ENCODE measurements at regions not wholly inside any gene's neighbourhood (a gene's known extent, or its start where the extent isn't known, plus 50 kb on each side); places are given as distances from the start of the nearest gene placed in this dataset.
A peak's percentile ranks its signal among the peaks of the same experiment; 100 is the strongest.

DNA sequence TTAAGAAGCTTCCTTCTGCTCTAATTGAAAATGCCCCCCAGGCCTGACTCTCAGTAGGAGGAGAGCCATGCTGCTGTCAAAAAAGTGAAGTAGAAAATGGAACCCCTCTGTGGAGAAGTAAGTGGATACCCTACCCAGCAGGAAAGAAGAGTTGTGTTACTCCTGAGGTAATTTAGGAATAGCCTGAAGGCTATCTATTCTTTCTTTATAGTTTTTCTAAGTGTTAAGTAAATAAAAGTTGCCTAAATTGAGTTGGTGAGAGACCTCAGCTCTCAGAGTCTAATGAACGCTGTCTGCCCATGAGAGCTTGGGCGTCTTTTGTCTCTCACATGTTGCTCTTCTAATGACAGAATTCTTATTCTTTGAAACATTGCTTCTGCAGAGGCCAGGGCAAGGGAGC lies 116.2 kb downstream of the NSUN3 start:
- H3K4me3 Mint-ChIP-seq (ENCODE audit: unreplicated experiment): no peak overlapping the region
- no peak for DNase-seq (ENCODE audit: low spot score)
- H3K27ac Mint-ChIP-seq (ENCODE audit: unreplicated experiment): no peak overlapping the region
- H3K27me3 Mint-ChIP-seq (ENCODE audit: low read depth): no peaks in the 10 kb centered on the region
- peaks cover 4% of the 10 kb centered on the region for H3K4me1 Mint-ChIP-seq (ENCODE audit: low read depth)
- H3K9me3 Mint-ChIP-seq (ENCODE audit: low read depth): no peaks in the 10 kb centered on the region
- TF ChIP-seq, protein P1, sequence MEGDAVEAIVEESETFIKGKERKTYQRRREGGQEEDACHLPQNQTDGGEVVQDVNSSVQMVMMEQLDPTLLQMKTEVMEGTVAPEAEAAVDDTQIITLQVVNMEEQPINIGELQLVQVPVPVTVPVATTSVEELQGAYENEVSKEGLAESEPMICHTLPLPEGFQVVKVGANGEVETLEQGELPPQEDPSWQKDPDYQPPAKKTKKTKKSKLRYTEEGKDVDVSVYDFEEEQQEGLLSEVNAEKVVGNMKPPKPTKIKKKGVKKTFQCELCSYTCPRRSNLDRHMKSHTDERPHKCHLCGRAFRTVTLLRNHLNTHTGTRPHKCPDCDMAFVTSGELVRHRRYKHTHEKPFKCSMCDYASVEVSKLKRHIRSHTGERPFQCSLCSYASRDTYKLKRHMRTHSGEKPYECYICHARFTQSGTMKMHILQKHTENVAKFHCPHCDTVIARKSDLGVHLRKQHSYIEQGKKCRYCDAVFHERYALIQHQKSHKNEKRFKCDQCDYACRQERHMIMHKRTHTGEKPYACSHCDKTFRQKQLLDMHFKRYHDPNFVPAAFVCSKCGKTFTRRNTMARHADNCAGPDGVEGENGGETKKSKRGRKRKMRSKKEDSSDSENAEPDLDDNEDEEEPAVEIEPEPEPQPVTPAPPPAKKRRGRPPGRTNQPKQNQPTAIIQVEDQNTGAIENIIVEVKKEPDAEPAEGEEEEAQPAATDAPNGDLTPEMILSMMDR (IDR thresholded peaks at IDR 0.05): no peak
- H3K36me3 Mint-ChIP-seq (ENCODE audit: low read depth): no peaks in the 10 kb centered on the region

DNA sequence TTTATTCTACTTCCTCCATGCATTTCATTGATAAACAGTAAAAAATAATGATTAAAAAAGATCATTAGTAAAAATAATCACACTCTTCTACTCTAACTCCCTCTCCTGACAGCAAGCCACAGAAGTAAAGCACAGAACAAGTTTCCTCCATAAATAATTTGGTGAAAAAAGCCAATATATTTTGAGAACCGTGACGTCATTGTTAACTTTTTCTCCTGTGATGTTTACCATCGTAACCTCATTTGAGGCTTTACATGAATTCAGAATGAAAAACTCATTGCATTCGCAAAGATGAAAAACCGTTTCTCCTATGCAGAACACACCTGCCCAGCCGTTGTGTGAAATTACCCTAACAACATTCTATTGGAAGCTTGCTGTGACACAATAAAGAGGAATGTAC lies 120.7 kb downstream of the NSUN3 start:
- Mint-ChIP-seq H3K36me3 (ENCODE audit: low read depth) (no peaks in the 10 kb centered on the region), H3K4me1 (ENCODE audit: low read depth) (peaks cover 10% of the 10 kb centered on the region), H3K4me3 (ENCODE audit: unreplicated experiment) (no peak overlapping the region), H3K9me3 (ENCODE audit: low read depth) (no peaks in the 10 kb centered on the region), H3K27me3 (ENCODE audit: low read depth) (no peaks in the 10 kb centered on the region), H3K27ac (ENCODE audit: unreplicated experiment) (no peak overlapping the region)
- TF ChIP-seq, protein P1 (IDR thresholded peaks at IDR 0.05): no peak
- no peak for DNase-seq (ENCODE audit: low spot score)

DNA sequence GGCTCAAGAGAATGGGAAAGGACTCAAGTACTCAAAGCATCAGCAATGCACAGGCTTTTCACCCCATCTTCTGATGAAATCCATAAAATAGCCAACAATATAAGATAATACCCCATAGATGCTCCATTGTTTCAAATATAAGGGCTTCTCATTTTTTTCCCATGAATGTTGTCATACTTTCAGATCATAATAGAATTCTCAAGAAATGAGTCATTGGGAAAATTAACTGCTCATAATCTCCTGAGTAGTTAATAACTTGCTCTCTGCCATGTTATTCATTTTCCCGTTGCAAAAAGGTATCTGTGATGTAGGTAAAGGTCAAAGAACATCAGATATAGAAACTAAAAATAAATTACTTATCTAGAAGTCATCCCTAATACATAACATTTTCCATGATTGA lies 121.9 kb downstream of the NSUN3 start:
- Mint-ChIP-seq H3K9me3 (ENCODE audit: low read depth) (no peaks in the 10 kb centered on the region), H3K36me3 (ENCODE audit: low read depth) (no peaks in the 10 kb centered on the region), H3K27me3 (ENCODE audit: low read depth) (no peaks in the 10 kb centered on the region), H3K4me3 (ENCODE audit: unreplicated experiment) (no peak overlapping the region), H3K4me1 (ENCODE audit: low read depth) (peaks cover 10% of the 10 kb centered on the region), H3K27ac (ENCODE audit: unreplicated experiment) (no peak overlapping the region)
- TF ChIP-seq, protein P1 (IDR thresholded peaks at IDR 0.05): no peak
- DNase-seq (ENCODE audit: low spot score): no peak

DNA sequence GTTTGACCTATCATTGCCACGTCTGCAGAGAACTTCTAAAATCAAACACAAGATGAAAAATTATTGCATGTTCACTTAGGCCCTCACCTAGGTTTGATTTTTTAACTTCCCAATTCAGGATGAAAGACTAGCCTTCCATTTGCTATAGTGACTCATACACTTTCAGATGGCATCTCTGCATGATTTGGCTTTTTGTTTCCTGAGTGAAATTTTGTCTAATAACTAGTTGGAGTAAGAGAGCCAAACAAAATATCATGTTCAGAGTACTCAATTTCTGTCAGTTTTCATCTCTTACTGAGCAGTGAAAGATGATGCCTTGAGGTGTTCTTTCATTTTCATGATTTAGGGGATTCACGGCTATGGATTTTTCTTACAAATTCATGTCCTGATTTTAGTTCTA lies 122.9 kb downstream of the NSUN3 start:
- peaks cover 10% of the 10 kb centered on the region for H3K4me1 Mint-ChIP-seq (ENCODE audit: low read depth)

DNA sequence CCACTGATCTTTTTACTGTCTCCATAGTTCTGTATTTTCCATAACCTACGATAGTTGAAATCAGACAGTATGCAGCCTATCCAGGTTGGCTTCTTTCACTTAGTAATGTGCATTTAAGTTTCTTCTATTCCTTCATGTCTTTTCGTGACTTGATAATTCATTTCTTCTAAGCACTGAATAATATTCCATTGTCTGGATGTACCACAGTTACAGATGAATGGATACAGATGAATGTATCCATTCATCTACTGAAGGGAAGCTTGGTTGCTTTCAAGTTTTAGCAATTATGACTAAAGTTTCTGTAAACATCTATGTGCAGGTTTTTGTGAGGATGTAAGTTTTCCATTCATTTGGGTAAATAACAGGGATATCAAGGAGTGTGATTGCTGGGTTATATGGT lies 124.8 kb downstream of the NSUN3 start:
- TF ChIP-seq, protein P1 (IDR thresholded peaks at IDR 0.05): no peak
- Mint-ChIP-seq H3K27me3 (ENCODE audit: low read depth) (no peaks in the 10 kb centered on the region), H3K9me3 (ENCODE audit: low read depth) (no peaks in the 10 kb centered on the region), H3K4me1 (ENCODE audit: low read depth) (peaks cover 10% of the 10 kb centered on the region), H3K4me3 (ENCODE audit: unreplicated experiment) (no peak overlapping the region), H3K27ac (ENCODE audit: unreplicated experiment) (no peak overlapping the region), H3K36me3 (ENCODE audit: low read depth) (no peaks in the 10 kb centered on the region)
- no peak for DNase-seq (ENCODE audit: low spot score)

More for the DNA sequence above, 122.9 kb downstream of the NSUN3 start:
- Mint-ChIP-seq H3K36me3 (ENCODE audit: low read depth) (no peaks in the 10 kb centered on the region), H3K27me3 (ENCODE audit: low read depth) (no peaks in the 10 kb centered on the region), H3K4me3 (ENCODE audit: unreplicated experiment) (no peak overlapping the region), H3K27ac (ENCODE audit: unreplicated experiment) (peak overlapping the region; percentile 14), H3K9me3 (ENCODE audit: low read depth) (no peaks in the 10 kb centered on the region)
- no peak for DNase-seq (ENCODE audit: low spot score)
- TF ChIP-seq, protein P1 (IDR thresholded peaks at IDR 0.05): no peak

Measured in chondrocyte (in vitro differentiated cells).